Peyer's patch (tissue), 4 donors: ENCODE measurements at regions not wholly inside any gene's neighbourhood (a gene's known extent, or its start where the extent isn't known, plus 50 kb on each side); places are given as distances from the start of the nearest gene placed in this dataset.

ENCODE experiments used
- CTCF ChIP-seq, 6 experiments: fragments of 450-650 bp in 4 of 6; fragments of 200-600 bp in 2 of 6; sonication (generic) in 1 of 6; IDR thresholded peaks; one replicate each; pipeline ENCODE4 v1.5.1; 2017 to 2019; ENCODE audit warnings: antibody characterized with exemption in 6 of 6, mild to moderate bottlenecking in 3 of 6, moderate library complexity in 1 of 6
- POLR2A ChIP-seq, 2 donors: fragments of 450-650 bp; IDR thresholded peaks; one replicate each; pipeline ENCODE4 v1.5.1; 2017; ENCODE audit warnings: antibody characterized with exemption in 2 of 2, mild to moderate bottlenecking in 2 of 2, moderate library complexity in 2 of 2

- TF ChIP-seq CTCF (IDR thresholded peaks at IDR 0.05) (no peak), POLR2A (IDR thresholded peaks at IDR 0.05) (no peak)
Measured at GRCh38 chr17:6285486-6285885, 149.4 kb downstream of the AIPL1 start.
